Prostate gland (tissue), 2 donors: ENCODE measurements at regions not wholly inside any gene's neighbourhood (a gene's known extent, or its start where the extent isn't known, plus 50 kb on each side); places are given as distances from the start of the nearest gene placed in this dataset.

ENCODE experiments used
- POLR2A ChIP-seq: fragments of 450-650 bp; IDR thresholded peaks from one replicate; pipeline ENCODE4 v1.6.1; 2016; ENCODE audit warnings: antibody characterized with exemption, mild to moderate bottlenecking
- TF ChIP-seq, protein P1 (sequence below), 4 experiments: fragments of 200-600 bp in 2 of 4; fragments of 450-650 bp in 2 of 4; sonication (generic) in 2 of 4; IDR thresholded peaks; 1 replicate in 3 of 4; 2 replicates in 1 of 4; pipeline ENCODE4 v1.5.1; 2016 to 2019; ENCODE audit warnings: antibody characterized with exemption in 4 of 4, mild to moderate bottlenecking in 2 of 4, moderate library complexity in 2 of 4

DNA sequence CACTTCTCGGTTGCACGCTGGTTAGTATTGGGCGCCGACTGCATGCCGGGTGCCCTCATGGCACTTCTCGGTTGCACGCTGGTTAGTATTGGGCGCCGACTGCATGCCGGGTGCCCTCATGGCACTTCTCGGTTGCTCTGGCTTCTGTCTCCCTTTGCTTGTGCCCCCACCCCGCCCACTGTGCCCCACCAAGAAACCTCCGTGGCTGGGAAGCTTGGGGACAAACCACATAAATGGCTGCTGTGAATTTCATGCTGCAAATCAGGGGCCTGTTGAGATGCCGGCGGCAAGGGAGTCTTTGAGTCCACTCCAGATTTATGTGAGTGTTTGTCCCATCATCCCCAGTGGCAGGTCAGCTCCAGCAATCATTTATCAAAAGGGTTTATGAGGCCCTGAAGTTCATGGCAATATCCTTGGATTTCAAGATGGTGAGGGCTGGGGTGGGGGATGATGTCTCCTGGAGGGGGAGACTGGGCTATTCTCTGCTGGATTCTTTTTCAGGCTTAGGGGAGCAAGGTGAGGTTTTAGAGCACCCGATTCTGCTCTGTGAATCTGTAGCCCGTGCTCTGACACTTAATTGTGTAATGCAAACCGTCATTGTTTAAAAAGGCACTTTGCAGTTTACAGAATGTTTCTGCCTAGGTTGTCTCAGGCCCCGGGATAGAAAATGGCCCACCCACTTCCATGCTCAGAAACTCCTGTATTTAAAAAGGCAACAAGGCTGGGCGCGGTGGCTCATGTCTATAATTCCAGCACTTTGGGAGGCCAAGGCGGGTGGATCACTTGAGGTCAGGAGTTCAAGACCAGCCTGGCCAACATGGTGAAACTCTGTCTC, 51.2 kb upstream of the CIBAR2 start:
- TF ChIP-seq, protein P1, sequence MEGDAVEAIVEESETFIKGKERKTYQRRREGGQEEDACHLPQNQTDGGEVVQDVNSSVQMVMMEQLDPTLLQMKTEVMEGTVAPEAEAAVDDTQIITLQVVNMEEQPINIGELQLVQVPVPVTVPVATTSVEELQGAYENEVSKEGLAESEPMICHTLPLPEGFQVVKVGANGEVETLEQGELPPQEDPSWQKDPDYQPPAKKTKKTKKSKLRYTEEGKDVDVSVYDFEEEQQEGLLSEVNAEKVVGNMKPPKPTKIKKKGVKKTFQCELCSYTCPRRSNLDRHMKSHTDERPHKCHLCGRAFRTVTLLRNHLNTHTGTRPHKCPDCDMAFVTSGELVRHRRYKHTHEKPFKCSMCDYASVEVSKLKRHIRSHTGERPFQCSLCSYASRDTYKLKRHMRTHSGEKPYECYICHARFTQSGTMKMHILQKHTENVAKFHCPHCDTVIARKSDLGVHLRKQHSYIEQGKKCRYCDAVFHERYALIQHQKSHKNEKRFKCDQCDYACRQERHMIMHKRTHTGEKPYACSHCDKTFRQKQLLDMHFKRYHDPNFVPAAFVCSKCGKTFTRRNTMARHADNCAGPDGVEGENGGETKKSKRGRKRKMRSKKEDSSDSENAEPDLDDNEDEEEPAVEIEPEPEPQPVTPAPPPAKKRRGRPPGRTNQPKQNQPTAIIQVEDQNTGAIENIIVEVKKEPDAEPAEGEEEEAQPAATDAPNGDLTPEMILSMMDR (IDR thresholded peaks at IDR 0.05), result no peak
- no peak for TF ChIP-seq POLR2A
